Fibroblast of villous mesenchyme (primary cell): ENCODE measurements at regions not wholly inside any gene's neighbourhood (a gene's known extent, or its start where the extent isn't known, plus 50 kb on each side); places are given as distances from the start of the nearest gene placed in this dataset.

ENCODE experiments used
- DNase-seq: peaks from one replicate; pipeline ENCODE4 v3.0.0-alpha.2; 2010; ENCODE audit warnings: low read depth
- H3K4me3 ChIP-seq: 2 replicates; pipeline ENCODE4 v1.5.1; 2011; ENCODE audit warnings: low read depth, mild to moderate bottlenecking, low read length
- CTCF ChIP-seq: IDR thresholded peaks from 2 replicates; pipeline ENCODE4 v1.5.1; 2012; ENCODE audit warnings: low read depth, mild to moderate bottlenecking, low read length; ENCODE audit not compliant: insufficient read depth

GRCh38 chr9:85344901-85345300, 396.9 kb downstream of the AGTPBP1 start:
- no peak overlapping the region for H3K4me3 ChIP-seq
- TF ChIP-seq CTCF = no peak
- DNase-seq = no peak

GRCh38 chr9:85339338-85339737, 402.4 kb downstream of the AGTPBP1 start:
- TF ChIP-seq CTCF = no peak
- no peak overlapping the region for H3K4me3 ChIP-seq
- no peak for DNase-seq

- no peak for DNase-seq
- no peak overlapping the region for H3K4me3 ChIP-seq
- no peak for TF ChIP-seq CTCF
Measured at GRCh38 chr9:85334228-85334627, 407.5 kb downstream of the AGTPBP1 start.

- H3K4me3 ChIP-seq = no peak overlapping the region
- no peak for DNase-seq
- no peak for TF ChIP-seq CTCF
Measured at GRCh38 chr9:85332487-85332886, 409.3 kb downstream of the AGTPBP1 start.

- no peak for TF ChIP-seq CTCF
- no peak for DNase-seq
- no peak overlapping the region for H3K4me3 ChIP-seq
Measured at GRCh38 chr9:85331626-85332025, 410.1 kb downstream of the AGTPBP1 start.

GRCh38 chr9:85322592-85322991, 419.2 kb downstream of the AGTPBP1 start:
- no peak for DNase-seq
- H3K4me3 ChIP-seq = no peak overlapping the region
- TF ChIP-seq CTCF = no peak

- no peak for TF ChIP-seq CTCF
- H3K4me3 ChIP-seq = no peak overlapping the region
- no peak for DNase-seq
Measured at GRCh38 chr9:85321561-85321960, 420.2 kb downstream of the AGTPBP1 start.
